BJ (cell line): ENCODE measurements at regions not wholly inside any gene's neighbourhood (a gene's known extent, or its start where the extent isn't known, plus 50 kb on each side); places are given as distances from the start of the nearest gene placed in this dataset.
A peak's percentile ranks its signal among the peaks of the same experiment; 100 is the strongest.

Experiments used
- CTCF ChIA-PET: fragments of 350-600 bp; formaldehyde crosslinking; extraction: SDS; loops from one replicate; lab custom pipeline; 2021; ENCODE audit warnings: antibody characterized with exemption, inconsistent platforms; lab: Yijun Ruan, JAX
- POLR2A ChIA-PET: fragments of 300-600 bp; sonication (Branson Sonifier 250); formaldehyde crosslinking; extraction: SDS; loops from one replicate; lab custom pipeline; 2021; ENCODE audit warnings: antibody characterized with exemption; lab: Charles Lee
- DNase-seq: peaks from one replicate; pipeline ENCODE4 v3.0.0-alpha.2; 2011; ENCODE audit warnings: low read depth
- H3K27me3 ChIP-seq: 2 replicates; pipeline ENCODE4 v1.6.0; 2011; ENCODE audit warnings: low read length; ENCODE audit not compliant: control insufficient read depth, insufficient read depth
- H3K36me3 ChIP-seq: 2 replicates; pipeline ENCODE4 v1.5.1; 2011; ENCODE audit warnings: low read length; ENCODE audit not compliant: control insufficient read depth, insufficient read depth
- H3K4me3 ChIP-seq: 2 replicates; pipeline ENCODE4 v1.5.1; 2011; ENCODE audit warnings: low read depth, mild to moderate bottlenecking, control low read depth, low read length
- TF ChIP-seq, protein P1 (sequence below): IDR thresholded peaks from 2 replicates; pipeline ENCODE4 v1.5.1; 2011; ENCODE audit warnings: low read depth, mild to moderate bottlenecking, control low read depth, inconsistent platforms, low read length, moderate library complexity; ENCODE audit not compliant: insufficient read depth

DNA sequence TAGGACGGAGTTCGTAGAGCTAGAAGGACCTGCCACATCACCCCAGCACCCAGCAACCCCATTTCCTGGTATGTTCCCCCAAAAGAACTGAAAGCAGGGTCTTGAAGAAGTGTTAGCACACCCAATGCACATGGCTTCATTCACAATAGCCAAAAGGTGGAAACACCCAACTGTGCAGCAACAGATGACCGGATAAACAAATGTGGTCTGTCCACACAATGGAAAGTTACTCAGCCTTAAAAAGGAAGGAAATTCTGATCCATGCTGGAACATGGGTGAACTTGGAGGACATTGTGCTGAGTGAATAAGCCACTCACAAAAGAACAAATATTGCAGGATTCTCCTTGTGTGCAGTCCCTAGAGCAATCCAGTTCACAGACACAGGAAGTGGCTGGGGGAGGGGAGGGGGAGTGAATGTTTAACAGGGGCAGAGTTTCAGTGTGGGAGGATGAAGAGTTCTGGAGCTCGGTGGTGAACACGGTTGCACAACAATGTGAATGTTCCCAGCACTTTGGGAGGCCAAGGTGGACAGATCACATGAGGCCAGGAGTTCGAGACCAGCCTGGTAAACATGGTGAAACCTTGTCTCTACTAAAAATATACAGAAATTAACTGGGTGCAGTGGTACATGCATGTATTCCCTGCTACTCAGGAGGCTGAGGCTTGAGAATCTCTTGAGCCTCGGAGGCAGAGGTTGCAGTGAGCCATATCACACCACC, 157.5 kb downstream of the NUP210 start:
- H3K27me3 ChIP-seq = no peaks in the 10 kb centered on the region; the same call in none of the 2 replicates
- ChIA-PET CTCF (no interaction called here), POLR2A (no interaction called here)
- TF ChIP-seq, protein P1, sequence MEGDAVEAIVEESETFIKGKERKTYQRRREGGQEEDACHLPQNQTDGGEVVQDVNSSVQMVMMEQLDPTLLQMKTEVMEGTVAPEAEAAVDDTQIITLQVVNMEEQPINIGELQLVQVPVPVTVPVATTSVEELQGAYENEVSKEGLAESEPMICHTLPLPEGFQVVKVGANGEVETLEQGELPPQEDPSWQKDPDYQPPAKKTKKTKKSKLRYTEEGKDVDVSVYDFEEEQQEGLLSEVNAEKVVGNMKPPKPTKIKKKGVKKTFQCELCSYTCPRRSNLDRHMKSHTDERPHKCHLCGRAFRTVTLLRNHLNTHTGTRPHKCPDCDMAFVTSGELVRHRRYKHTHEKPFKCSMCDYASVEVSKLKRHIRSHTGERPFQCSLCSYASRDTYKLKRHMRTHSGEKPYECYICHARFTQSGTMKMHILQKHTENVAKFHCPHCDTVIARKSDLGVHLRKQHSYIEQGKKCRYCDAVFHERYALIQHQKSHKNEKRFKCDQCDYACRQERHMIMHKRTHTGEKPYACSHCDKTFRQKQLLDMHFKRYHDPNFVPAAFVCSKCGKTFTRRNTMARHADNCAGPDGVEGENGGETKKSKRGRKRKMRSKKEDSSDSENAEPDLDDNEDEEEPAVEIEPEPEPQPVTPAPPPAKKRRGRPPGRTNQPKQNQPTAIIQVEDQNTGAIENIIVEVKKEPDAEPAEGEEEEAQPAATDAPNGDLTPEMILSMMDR = no peak
- no peak overlapping the region for H3K4me3 ChIP-seq
- H3K36me3 ChIP-seq = no peaks in the 10 kb centered on the region
- no peak for DNase-seq

DNA sequence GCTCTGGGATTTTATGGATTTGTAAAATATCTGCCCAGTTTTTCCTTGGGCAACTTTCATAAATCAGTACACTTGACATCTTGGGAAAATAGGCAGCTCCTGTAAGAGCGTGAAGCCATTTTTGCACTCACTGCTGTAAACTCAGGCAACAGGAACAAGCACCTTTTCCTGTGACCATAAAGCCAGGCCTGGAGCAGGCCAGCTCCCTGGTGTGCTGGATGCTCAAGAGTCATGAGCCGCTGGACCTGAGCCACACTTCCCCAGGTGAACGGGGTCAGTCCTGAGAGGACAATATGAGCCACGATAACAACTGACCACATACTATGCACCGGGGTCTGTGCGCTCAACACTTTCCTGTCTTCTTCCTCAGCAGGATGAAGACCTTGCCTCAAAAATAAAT, 158.2 kb downstream of the NUP210 start:
- ChIA-PET POLR2A (no interaction called here), CTCF (interaction anchor here (1.5 kb wide), 1 partner anchor 191 kb away, joined by 4 read pairs; no protein-coding TSS in a partner anchor)
- Histone ChIP-seq H3K36me3 (no peaks in the 10 kb centered on the region), H3K27me3 (peaks cover 1% of the 10 kb centered on the region), H3K4me3 (no peak overlapping the region)
- TF ChIP-seq, protein P1 = no peak
- no peak for DNase-seq

DNA sequence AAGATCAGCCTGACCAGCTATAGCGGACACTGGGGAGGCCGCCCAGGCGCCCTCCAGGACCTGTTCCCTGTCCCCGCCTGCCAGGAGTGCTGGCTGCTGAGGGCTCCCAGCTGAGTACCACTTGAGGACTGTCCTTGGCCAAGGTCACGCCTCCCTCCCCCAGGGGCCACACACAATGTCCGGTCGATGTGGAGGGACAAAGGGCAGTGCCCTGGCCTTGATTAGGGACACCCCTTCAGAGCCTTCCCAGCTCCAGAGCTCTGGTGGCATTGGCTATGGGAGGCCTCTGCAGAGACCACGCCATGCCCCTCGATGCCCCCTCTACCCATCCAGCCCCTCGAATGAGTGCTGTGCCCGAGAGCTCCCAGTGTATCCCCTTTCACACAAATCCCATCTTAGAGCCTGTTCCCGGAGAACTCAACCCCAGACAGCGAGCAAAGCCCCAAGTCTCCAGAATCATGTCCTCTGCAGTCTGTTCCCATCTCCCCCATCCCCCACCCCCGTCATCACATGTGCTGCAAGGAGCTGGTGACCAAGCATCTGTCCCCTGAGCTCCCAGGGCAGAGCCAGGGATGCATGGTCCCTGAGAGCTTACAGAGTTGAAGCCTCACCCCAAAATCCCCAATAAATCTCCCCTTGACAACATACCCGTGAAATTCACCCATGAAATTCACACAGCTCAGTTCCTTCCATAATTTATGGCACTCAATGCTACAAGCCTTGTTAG, 158.9 kb downstream of the NUP210 start:
- H3K36me3 ChIP-seq = no peaks in the 10 kb centered on the region
- H3K27me3 ChIP-seq = peaks cover 1% of the 10 kb centered on the region
- POLR2A ChIA-PET = no interaction called here
- DNase-seq = no peak
- TF ChIP-seq, protein P1 = no peak
- H3K4me3 ChIP-seq = no peak overlapping the region
- CTCF ChIA-PET = interaction anchor here (0.7 to 1.5 kb wide), 2 partner anchors 191 kb away, joined by 3 to 4 read pairs; no protein-coding TSS in a partner anchor

DNA sequence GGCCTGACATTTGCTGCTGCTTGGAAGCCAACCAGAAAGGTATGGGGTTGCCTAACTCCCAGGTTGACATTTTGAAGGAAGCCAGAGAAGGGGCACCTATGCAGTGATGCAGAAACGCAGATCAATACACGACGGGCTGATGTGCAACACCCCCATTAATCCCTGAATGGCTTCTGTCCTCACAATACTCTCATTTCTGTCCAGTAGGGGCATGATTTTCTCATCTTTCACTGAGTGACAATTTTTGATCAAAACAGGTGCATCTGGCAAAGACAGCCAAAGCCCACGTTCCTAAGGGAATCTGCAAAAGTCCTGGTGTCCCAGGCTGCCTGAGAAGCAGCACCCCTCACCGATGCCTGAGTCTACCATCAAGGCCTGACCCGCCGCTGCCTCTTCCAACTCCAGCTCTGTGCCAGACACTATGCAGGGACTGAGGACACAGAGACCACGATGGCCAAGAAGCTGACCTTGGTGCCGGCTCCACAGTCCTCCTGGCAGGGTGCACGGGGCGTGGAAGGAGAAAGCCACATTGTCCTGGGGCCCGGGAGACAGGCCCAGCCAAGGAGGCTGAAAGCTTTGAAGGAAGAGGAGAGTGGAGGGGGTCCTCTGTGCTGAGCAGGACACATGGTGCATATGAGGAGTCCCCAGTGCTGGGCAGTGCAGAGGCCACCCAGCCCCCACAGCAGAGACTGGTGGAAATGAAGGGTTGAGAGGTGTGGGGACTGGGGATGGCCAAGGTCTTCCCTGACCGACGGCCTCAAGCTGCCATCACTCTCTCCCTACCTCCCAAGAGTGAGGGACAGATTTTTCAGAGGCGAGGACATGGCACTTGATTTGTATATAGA, 159.6 kb downstream of the NUP210 start:
- H3K36me3 ChIP-seq = no peaks in the 10 kb centered on the region
- POLR2A ChIA-PET = no interaction called here
- H3K4me3 ChIP-seq = no peak overlapping the region
- TF ChIP-seq, protein P1 = 0 out of 2 replicates have a peak, but pooled peaks have one; percentile 1
- H3K27me3 ChIP-seq = peaks cover 1% of the 10 kb centered on the region
- DNase-seq = no peak
- CTCF ChIA-PET = interaction anchor here (0.7 to 1.5 kb wide), 2 partner anchors 190 to 192 kb away, joined by 3 to 4 read pairs; no protein-coding TSS in a partner anchor

DNA sequence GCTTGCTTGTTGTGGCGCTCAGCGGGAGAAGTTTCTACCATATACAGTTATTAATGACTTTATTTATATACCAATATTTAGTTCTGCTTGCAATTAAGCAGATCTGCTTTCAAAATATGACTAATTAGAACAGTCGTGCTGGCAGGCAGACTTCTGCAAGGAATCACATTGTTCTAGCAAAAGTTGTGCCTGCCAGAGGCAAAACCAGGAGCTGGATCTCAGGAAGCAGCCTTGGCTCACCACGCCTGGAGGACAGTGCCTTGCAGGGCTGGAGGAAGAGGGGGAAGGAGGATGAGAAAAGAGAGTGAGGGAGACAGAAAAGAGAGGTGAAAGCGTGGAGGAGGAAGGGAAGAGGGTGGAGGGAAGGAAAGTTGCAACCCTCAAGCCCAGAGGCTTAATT, 160.3 kb downstream of the NUP210 start:
- POLR2A ChIA-PET = no interaction called here
- no peak for DNase-seq
- Histone ChIP-seq H3K27me3 (peaks cover 1% of the 10 kb centered on the region), H3K36me3 (no peaks in the 10 kb centered on the region), H3K4me3 (no peak overlapping the region)
- CTCF ChIA-PET = no interaction called here
- TF ChIP-seq, protein P1 = no peak
